Loucy (cell line): ENCODE measurements at regions not wholly inside any gene's neighbourhood (a gene's known extent, or its start where the extent isn't known, plus 50 kb on each side); places are given as distances from the start of the nearest gene placed in this dataset.

Experiments
- EZH2phosphoT487 ChIP-seq: fragments of 200-600 bp; IDR thresholded peaks from 2 replicates; pipeline ENCODE4 v1.6.1; 2018; ENCODE audit warnings: antibody characterized with exemption, mild to moderate bottlenecking, moderate library complexity, borderline replicate concordance
- TF ChIP-seq, protein P1 (sequence below): fragments of 200-600 bp; sonication (generic); conservative IDR thresholded peaks from 2 replicates; pipeline ENCODE4 v1.5.1; 2014; ENCODE audit warnings: mild to moderate bottlenecking, antibody characterized with exemption, low read length

GRCh38 chr6:145305670-145306069 lies 429.6 kb downstream of the EPM2A start:
- TF ChIP-seq, protein P1, sequence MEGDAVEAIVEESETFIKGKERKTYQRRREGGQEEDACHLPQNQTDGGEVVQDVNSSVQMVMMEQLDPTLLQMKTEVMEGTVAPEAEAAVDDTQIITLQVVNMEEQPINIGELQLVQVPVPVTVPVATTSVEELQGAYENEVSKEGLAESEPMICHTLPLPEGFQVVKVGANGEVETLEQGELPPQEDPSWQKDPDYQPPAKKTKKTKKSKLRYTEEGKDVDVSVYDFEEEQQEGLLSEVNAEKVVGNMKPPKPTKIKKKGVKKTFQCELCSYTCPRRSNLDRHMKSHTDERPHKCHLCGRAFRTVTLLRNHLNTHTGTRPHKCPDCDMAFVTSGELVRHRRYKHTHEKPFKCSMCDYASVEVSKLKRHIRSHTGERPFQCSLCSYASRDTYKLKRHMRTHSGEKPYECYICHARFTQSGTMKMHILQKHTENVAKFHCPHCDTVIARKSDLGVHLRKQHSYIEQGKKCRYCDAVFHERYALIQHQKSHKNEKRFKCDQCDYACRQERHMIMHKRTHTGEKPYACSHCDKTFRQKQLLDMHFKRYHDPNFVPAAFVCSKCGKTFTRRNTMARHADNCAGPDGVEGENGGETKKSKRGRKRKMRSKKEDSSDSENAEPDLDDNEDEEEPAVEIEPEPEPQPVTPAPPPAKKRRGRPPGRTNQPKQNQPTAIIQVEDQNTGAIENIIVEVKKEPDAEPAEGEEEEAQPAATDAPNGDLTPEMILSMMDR = no peak
- TF ChIP-seq EZH2phosphoT487 = no peak
